ENCODE measurements at regions not wholly inside any gene's neighbourhood (a gene's known extent, or its start where the extent isn't known, plus 50 kb on each side); places are given as distances from the start of the nearest gene placed in this dataset.

GRCh38 chr15:93811305-93811704 lies 420.1 kb upstream of the MCTP2 start:
- Histone ChIP-seq H3K4me1 (ENCODE audit: control insufficient read depth in 1 of 2, low read depth in 2 of 2) (no peaks in the 10 kb centered on the region), H3K36me3 (no peaks in the 10 kb centered on the region), H3K9me3 (no peaks in the 10 kb centered on the region), H3K27ac (no peak overlapping the region), H3K27me3 (replicated peaks; ENCODE audit: insufficient read depth) (no peaks in the 10 kb centered on the region), H3K4me3 (no peak overlapping the region)
- DNase-seq (ENCODE audit: low spot score) = no peak
- TF ChIP-seq, protein P1, sequence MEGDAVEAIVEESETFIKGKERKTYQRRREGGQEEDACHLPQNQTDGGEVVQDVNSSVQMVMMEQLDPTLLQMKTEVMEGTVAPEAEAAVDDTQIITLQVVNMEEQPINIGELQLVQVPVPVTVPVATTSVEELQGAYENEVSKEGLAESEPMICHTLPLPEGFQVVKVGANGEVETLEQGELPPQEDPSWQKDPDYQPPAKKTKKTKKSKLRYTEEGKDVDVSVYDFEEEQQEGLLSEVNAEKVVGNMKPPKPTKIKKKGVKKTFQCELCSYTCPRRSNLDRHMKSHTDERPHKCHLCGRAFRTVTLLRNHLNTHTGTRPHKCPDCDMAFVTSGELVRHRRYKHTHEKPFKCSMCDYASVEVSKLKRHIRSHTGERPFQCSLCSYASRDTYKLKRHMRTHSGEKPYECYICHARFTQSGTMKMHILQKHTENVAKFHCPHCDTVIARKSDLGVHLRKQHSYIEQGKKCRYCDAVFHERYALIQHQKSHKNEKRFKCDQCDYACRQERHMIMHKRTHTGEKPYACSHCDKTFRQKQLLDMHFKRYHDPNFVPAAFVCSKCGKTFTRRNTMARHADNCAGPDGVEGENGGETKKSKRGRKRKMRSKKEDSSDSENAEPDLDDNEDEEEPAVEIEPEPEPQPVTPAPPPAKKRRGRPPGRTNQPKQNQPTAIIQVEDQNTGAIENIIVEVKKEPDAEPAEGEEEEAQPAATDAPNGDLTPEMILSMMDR (IDR thresholded peaks at IDR 0.05) = no peak
- ATAC-seq (ENCODE audit: insufficient number of reproducible peaks, low FRiP score, low read depth) = no peak

DNA sequence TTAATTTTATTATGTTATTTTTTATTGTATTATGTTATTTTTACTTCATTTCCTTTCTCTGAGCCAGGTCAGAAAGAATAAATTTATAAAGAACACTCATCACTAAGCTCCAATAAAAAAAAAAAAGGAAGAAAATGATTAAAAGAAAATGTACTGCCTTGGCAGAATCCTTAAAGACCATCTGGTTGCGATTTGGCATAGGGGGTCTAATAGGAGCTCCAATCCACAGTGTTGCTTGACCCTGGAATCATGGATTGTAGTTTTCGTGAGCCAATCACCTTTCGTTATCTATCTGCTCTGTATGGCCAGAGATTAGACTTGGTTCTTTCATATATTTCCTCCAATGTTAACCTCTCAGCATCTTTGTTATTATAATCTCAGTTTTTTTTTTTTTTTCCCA lies 421.8 kb upstream of the MCTP2 start:
- Histone ChIP-seq H3K4me1 (ENCODE audit: control insufficient read depth in 1 of 2, low read depth in 2 of 2) (no peaks in the 10 kb centered on the region), H3K27ac (no peak overlapping the region), H3K9me3 (no peaks in the 10 kb centered on the region), H3K36me3 (no peaks in the 10 kb centered on the region), H3K4me3 (no peak overlapping the region), H3K27me3 (replicated peaks; ENCODE audit: insufficient read depth) (no peaks in the 10 kb centered on the region)
- no peak for DNase-seq (ENCODE audit: low spot score)
- TF ChIP-seq, protein P1 (IDR thresholded peaks at IDR 0.05) = no peak
- no peak for ATAC-seq (ENCODE audit: insufficient number of reproducible peaks, low FRiP score, low read depth)

DNA sequence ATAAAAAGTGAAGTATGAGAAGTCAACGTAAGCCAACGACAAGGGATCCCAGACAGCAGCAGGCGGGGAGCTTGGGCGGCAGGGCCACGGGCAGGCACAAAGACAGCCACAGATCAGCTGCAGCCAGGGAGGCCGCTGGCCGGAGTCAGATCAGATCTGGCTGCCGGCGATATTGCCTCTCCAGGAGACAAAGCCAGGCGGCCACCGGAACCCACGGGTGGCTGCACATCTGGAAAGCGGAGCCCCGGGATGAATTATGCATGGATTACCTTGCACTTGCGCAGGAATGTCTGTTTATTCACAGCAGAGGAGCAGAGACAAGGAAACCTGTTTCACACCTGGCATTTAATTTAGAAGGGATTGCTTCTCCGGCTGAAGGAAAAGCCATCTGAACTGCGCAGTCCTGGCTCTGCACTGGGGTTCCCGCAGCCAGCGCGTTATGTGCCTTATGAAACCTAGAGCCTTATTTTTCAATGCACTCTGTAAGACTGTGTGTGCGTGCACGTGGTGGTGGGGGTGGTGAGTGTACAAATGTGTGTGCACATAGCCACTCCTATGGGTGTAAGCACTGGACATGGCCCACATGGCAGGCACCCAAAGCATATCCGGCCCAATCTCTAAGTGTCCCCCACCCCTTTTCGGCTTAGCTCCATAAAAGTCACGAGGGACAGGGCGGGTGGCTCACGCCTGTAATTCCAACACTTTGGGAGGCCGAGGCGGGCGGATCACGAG lies 427.8 kb upstream of the MCTP2 start:
- Histone ChIP-seq H3K36me3 (no peaks in the 10 kb centered on the region), H3K9me3 (no peaks in the 10 kb centered on the region), H3K4me1 (ENCODE audit: control insufficient read depth in 1 of 2, low read depth in 2 of 2) (peaks cover 3 to 13% of the 10 kb centered on the region in 2 donors), H3K27me3 (replicated peaks; ENCODE audit: insufficient read depth) (no peaks in the 10 kb centered on the region), H3K27ac (no peak overlapping the region), H3K4me3 (no peak overlapping the region)
- ATAC-seq (ENCODE audit: insufficient number of reproducible peaks, low FRiP score, low read depth) (no peak), DNase-seq (ENCODE audit: low spot score) (no peak)
- TF ChIP-seq, protein P1 (IDR thresholded peaks at IDR 0.05) = no peak

DNA sequence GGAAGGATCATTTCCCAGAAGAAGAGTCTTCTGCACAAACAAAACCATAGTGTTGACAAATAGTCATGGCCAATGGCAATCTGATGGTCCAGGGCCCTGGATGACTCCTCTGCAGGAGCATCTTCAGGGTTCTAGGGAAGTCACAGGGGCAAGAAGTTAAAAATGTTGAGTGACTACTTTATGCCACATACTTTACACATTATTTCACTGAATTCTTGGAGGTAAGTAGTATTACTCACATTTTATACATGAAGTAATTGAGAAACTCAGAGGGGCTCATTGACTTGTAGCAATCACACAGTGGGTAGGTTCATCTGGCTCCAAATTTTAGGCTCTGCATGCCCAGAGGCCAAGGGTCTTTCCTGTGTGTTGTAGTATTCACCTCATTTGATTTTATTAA lies 430.2 kb upstream of the MCTP2 start:
- peaks cover 3 to 13% of the 10 kb centered on the region in 2 donors for H3K4me1 ChIP-seq (ENCODE audit: control insufficient read depth in 1 of 2, low read depth in 2 of 2)
- ATAC-seq (ENCODE audit: insufficient number of reproducible peaks, low FRiP score, low read depth) = no peak
- TF ChIP-seq, protein P1 (IDR thresholded peaks at IDR 0.05) = no peak

GRCh38 chr15:93800805-93801204 lies 430.6 kb upstream of the MCTP2 start:
- H3K4me1 ChIP-seq (ENCODE audit: control insufficient read depth in 1 of 2, low read depth in 2 of 2) = peaks cover 3 to 13% of the 10 kb centered on the region in 2 donors
- no peaks in the 10 kb centered on the region for H3K27me3 ChIP-seq (replicated peaks; ENCODE audit: insufficient read depth)
- TF ChIP-seq, protein P1 (IDR thresholded peaks at IDR 0.05) = no peak
- ATAC-seq (ENCODE audit: insufficient number of reproducible peaks, low FRiP score, low read depth) (no peak), DNase-seq (ENCODE audit: low spot score) (no peak)
- H3K4me3 ChIP-seq = no peak overlapping the region
- no peaks in the 10 kb centered on the region for H3K9me3 ChIP-seq
- no peak overlapping the region for H3K27ac ChIP-seq
- no peaks in the 10 kb centered on the region for H3K36me3 ChIP-seq

More for the DNA sequence above, 430.2 kb upstream of the MCTP2 start:
- Histone ChIP-seq H3K4me3 (no peak overlapping the region), H3K9me3 (no peaks in the 10 kb centered on the region), H3K27ac (no peak overlapping the region), H3K27me3 (replicated peaks; ENCODE audit: insufficient read depth) (no peaks in the 10 kb centered on the region), H3K36me3 (no peaks in the 10 kb centered on the region)
- DNase-seq (ENCODE audit: low spot score) = no peak
